K562 (cell line): ENCODE measurements at regions not wholly inside any gene's neighbourhood (a gene's known extent, or its start where the extent isn't known, plus 50 kb on each side); places are given as distances from the start of the nearest gene placed in this dataset.

Experiments used
- ATAC-seq: fragments of 200-7000 bp; cut with Tn5 transposase; 3 replicates; pipeline ENCODE4 v1.9.1; 2020; ENCODE audit warnings: moderate library complexity
- BruUV-seq: library from RNA; stranded (reverse); fragments of 400-500 nt; replicated peaks from 2 replicates; lab custom pipeline; 2021; lab: Mats Ljungman, UMichigan
- CTCF ChIA-PET: fragments of 300-600 bp; formaldehyde crosslinking; extraction: SDS; loops from one replicate; lab custom pipeline; 2021; ENCODE audit warnings: low intra/inter-chr PET ratio; lab: Yijun Ruan, JAX
- POLR2A ChIA-PET: fragments of 300-600, 350-650 bp; sonication (Branson Sonifier 250); formaldehyde crosslinking; extraction: SDS; loops from one replicate; lab custom pipeline; 2021; ENCODE audit warnings: antibody characterized with exemption, inconsistent platforms; lab: Yijun Ruan, JAX
- DNase-seq, 4 experiments: peaks; one replicate each; pipeline versions ENCODE4 v3.0.0 to v3.0.0-alpha.2; 2011 to 2018; ENCODE audit warnings: low spot score in 3 of 4, mixed read lengths in 3 of 4; ENCODE audit errors: extremely low read depth in 1 of 4
- FAIRE-seq: peaks from 2 replicates; lab custom pipeline; 2011; peaks lifted over from hg19 to GRCh38; lab: Jason Lieb, UNC
- H2AFZ ChIP-seq: 2 replicates; pipeline ENCODE4 v1.6.0; 2011; ENCODE audit warnings: low read depth, low read length, control low read depth, inconsistent platforms
- H3K27ac ChIP-seq: fragments of 200-600 bp; 3 replicates; pipeline ENCODE4 v1.8.0; 2011; ENCODE audit warnings: low read depth, mild to moderate bottlenecking, control low read depth, inconsistent platforms, low read length, moderate library complexity, mixed read lengths; ENCODE audit errors: extremely low read depth
- H3K27me3 ChIP-seq, 2 experiments: fragments of 300-600 bp in 1 of 2; 2 replicates in 1 of 2; 3 replicates in 1 of 2; pipeline versions ENCODE4 v1.6.0 to v1.8.0; 2011; ENCODE audit warnings: inconsistent platforms in 2 of 2, low read length in 2 of 2, mild to moderate bottlenecking in 1 of 2, mixed read lengths in 1 of 2, moderate library complexity in 1 of 2; ENCODE audit not compliant: control insufficient read depth in 2 of 2, insufficient read depth in 2 of 2
- H3K36me3 ChIP-seq: fragments of 300-600 bp; 3 replicates; pipeline ENCODE4 v1.8.0; 2011; ENCODE audit warnings: mild to moderate bottlenecking, low read length, inconsistent platforms; ENCODE audit not compliant: control insufficient read depth, insufficient read depth
- H3K4me1 ChIP-seq, 2 experiments: fragments of 200-600 bp in 1 of 2; replicated peaks in 1 of 2; 2 replicates in 1 of 2; 3 replicates in 1 of 2; pipeline versions ENCODE4 v1.5.1 to v1.8.0; 2011; ENCODE audit warnings: inconsistent platforms in 2 of 2, low read length in 2 of 2, mild to moderate bottlenecking in 1 of 2, mixed read lengths in 1 of 2, moderate library complexity in 1 of 2; ENCODE audit not compliant: control insufficient read depth in 2 of 2, insufficient read depth in 2 of 2
- H3K4me2 ChIP-seq: 2 replicates; pipeline ENCODE4 v1.6.1; 2011; ENCODE audit warnings: low read length, control low read depth, inconsistent platforms, mixed read lengths; ENCODE audit not compliant: insufficient read depth
- H3K4me3 ChIP-seq: fragments of 200-600 bp; sonication (generic), shearing (Covaris generic); 2 replicates; pipeline ENCODE4 v1.5.1; 2016; ENCODE audit warnings: control low read depth, inconsistent platforms
- H3K79me2 ChIP-seq: fragments of 200-600 bp; 3 replicates; pipeline ENCODE4 v1.8.0; 2011; ENCODE audit warnings: low read length, inconsistent platforms; ENCODE audit not compliant: control insufficient read depth, insufficient read depth
- H3K9ac ChIP-seq, 2 experiments: 2 replicates each; pipeline versions ENCODE4 v1.6.0 to v1.6.1; 2011; ENCODE audit warnings: low read depth in 2 of 2, low read length in 2 of 2, control low read depth in 1 of 2, inconsistent platforms in 1 of 2, mild to moderate bottlenecking in 1 of 2, mixed read lengths in 1 of 2; ENCODE audit not compliant: insufficient read depth in 1 of 2
- H3K9me1 ChIP-seq: one replicate; pipeline ENCODE4 v1.6.0; 2011; ENCODE audit warnings: inconsistent platforms, mild to moderate bottlenecking, low read length, moderate library complexity; ENCODE audit not compliant: control insufficient read depth, insufficient read depth
- H3K9me3 ChIP-seq: replicated peaks from 2 replicates; pipeline ENCODE4 v1.5.1; 2011; ENCODE audit warnings: low read depth, low read length, inconsistent platforms; ENCODE audit not compliant: control insufficient read depth, insufficient read depth
- H4K20me1 ChIP-seq: replicated peaks from 2 replicates; pipeline ENCODE4 v1.6.1; 2011; ENCODE audit warnings: low read length, inconsistent platforms, mixed read lengths; ENCODE audit not compliant: control insufficient read depth, insufficient read depth
- FIP1L1 ChIP-seq: fragments of 200-400 bp; formaldehyde crosslinking; IDR thresholded peaks from 2 replicates; pipeline ENCODE4 v1.6.1; 2018; ENCODE audit warnings: mild to moderate bottlenecking, low read depth, low read length; ENCODE audit not compliant: poor library complexity, severe bottlenecking
- KDM4B ChIP-seq, 2 experiments: fragments of 450-650 bp in 1 of 2; sonication (generic) in 1 of 2; IDR thresholded peaks; 2 replicates each; pipeline ENCODE4 v1.6.1; 2016 to 2017; ENCODE audit warnings: borderline replicate concordance in 2 of 2, antibody characterized with exemption in 1 of 2, low read depth in 1 of 2, mild to moderate bottlenecking in 1 of 2
- NONO ChIP-seq, 2 experiments: fragments of 200-400 bp in 1 of 2; fragments of 450-650 bp in 1 of 2; formaldehyde crosslinking in 1 of 2; IDR thresholded peaks; 2 replicates each; pipeline ENCODE4 v1.6.1; 2017; ENCODE audit warnings: low read depth in 2 of 2, mild to moderate bottlenecking in 2 of 2, moderate library complexity in 2 of 2, low read length in 1 of 2
- PCBP1 ChIP-seq: fragments of 200-400 bp; formaldehyde crosslinking; IDR thresholded peaks from 2 replicates; pipeline ENCODE4 v1.6.1; 2018; ENCODE audit warnings: mild to moderate bottlenecking, low read depth, low read length; ENCODE audit not compliant: poor library complexity, severe bottlenecking
- POLR2H ChIP-seq: IDR thresholded peaks from 2 replicates; pipeline ENCODE4 v1.6.1; 2016; ENCODE audit warnings: missing genetic modification characterization, low read depth, mild to moderate bottlenecking, control low read depth, missing compliant biosample characterization, moderate library complexity
- RFX5 ChIP-seq: IDR thresholded peaks from 2 replicates; pipeline ENCODE4 v1.6.1; 2011; ENCODE audit warnings: low read depth, mild to moderate bottlenecking, improper control_type of control experiment, low read length
- TARDBP ChIP-seq: fragments of 450-650 bp; IDR thresholded peaks from 2 replicates; pipeline ENCODE4 v1.6.1; 2016
- ZFP36 ChIP-seq: fragments of 150-350 bp; IDR thresholded peaks from 2 replicates; pipeline ENCODE4 v1.6.1; 2018; ENCODE audit warnings: low read length, low read depth; ENCODE audit not compliant: partially characterized antibody
- ZNF57 ChIP-seq: fragments of 450-650 bp; formaldehyde crosslinking; IDR thresholded peaks from 2 replicates; pipeline ENCODE4 v1.4.0; 2020; ENCODE audit warnings: mild to moderate bottlenecking, moderate library complexity
- ZNF695 ChIP-seq: fragments of 450-650 bp; formaldehyde crosslinking; IDR thresholded peaks from 2 replicates; pipeline ENCODE4 v1.4.0; 2020; ENCODE audit warnings: mild to moderate bottlenecking, moderate library complexity
- WGBS: fragments of 100-300 bp; shearing (Covaris generic); methylation state at CpG from one replicate; pipeline ENCODE4 v1.1.6; 2016; ENCODE audit warnings: low coverage, mixed read lengths; ENCODE audit not compliant: insufficient coverage; ENCODE audit errors: missing lambda C conversion rate; 5-methylcytosine and 5-hydroxymethylcytosine counted together
- in situ Hi-C: fragments of 300-500 bp; cut with MboI; formaldehyde crosslinking; loops from 4 replicates; pipeline ENCODE4 v1.15.0; 2018; ENCODE audit warnings: inconsistent platforms, mixed read lengths
- intact Hi-C: fragments of 100-400 bp; cut with micrococcal nuclease; formaldehyde crosslinking; loops from 2 replicates; pipeline ENCODE4 v1.14.2; 2022
- TF ChIP-seq, protein P1 (sequence below): sonication (generic); formaldehyde crosslinking; IDR thresholded peaks from 2 replicates; pipeline ENCODE4 v1.8.0; 2023; ENCODE audit warnings: mild to moderate bottlenecking, missing genetic modification reagents
- TF ChIP-seq, protein P2 (sequence below): fragments of 250-450 bp; sonication (Bioruptor Pico); IDR thresholded peaks from 2 replicates; pipeline ENCODE4 v1.4.0; 2020

DNA sequence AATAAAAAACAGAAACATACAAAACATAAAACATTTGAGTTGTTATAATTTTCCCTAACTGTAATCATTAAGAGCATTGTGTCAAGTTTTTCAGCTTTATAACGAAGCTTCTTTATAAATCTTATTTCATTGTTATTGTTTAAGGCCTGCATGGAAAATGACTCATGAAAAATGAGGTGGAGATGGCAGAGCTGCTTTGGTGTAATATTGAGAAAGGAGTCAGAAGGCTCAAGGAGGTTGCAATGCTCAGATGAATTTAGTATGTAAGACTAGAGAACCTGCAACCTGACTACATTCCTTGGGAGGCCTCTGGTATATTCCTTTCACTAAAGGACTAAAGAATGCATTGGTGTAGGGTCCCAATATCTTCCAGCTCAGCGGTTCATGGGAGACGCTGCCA, 61.5 kb downstream of the TMEM30B start:
- no peaks in the 10 kb centered on the region for H3K4me1 ChIP-seq
- WGBS, result 0% methylated on average over 3 of the region's 3 CpGs
- POLR2A ChIA-PET, result no interaction called here
- no peak overlapping the region for H3K9ac ChIP-seq
- FAIRE-seq (no peak), ATAC-seq (no peak), DNase-seq (no peak)
- H3K9me1 ChIP-seq, result no peaks in the 10 kb centered on the region
- no peaks in the 10 kb centered on the region for H3K9me3 ChIP-seq
- no peak overlapping the region for H2AFZ ChIP-seq
- H3K36me3 ChIP-seq, result no peaks in the 10 kb centered on the region
- H4K20me1 ChIP-seq, result no peaks in the 10 kb centered on the region
- H3K27ac ChIP-seq, result no peak overlapping the region
- BruUV-seq, result no TSS peak
- CTCF ChIA-PET, result no interaction called here
- no peak overlapping the region for H3K4me2 ChIP-seq
- H3K27me3 ChIP-seq, result peaks cover 5 to 8% of the 10 kb centered on the region in 2 experiments; a peak in 3 of 5 replicates
- intact Hi-C loops (no loop called here), in situ Hi-C loops (no loop called here)
- H3K4me3 ChIP-seq, result no peak overlapping the region
- no peaks in the 10 kb centered on the region for H3K79me2 ChIP-seq
- TF ChIP-seq FIP1L1 (no peak), PCBP1 (no peak), TARDBP (no peak), ZFP36 (no peak), NONO (IDR thresholded peaks at IDR 0.05; ENCODE audit: low read depth in 2 of 2, low read length in 1 of 2) (no peak), RFX5 (no peak), KDM4B (IDR thresholded peaks at IDR 0.05; ENCODE audit: borderline replicate concordance in 2 of 2, low read depth in 1 of 2) (no peak), ZNF695 (CRISPR knock-in tag) (no peak), POLR2H (tag) (no peak), ZNF57 (CRISPR knock-in tag) (no peak)
- TF ChIP-seq, protein P1, sequence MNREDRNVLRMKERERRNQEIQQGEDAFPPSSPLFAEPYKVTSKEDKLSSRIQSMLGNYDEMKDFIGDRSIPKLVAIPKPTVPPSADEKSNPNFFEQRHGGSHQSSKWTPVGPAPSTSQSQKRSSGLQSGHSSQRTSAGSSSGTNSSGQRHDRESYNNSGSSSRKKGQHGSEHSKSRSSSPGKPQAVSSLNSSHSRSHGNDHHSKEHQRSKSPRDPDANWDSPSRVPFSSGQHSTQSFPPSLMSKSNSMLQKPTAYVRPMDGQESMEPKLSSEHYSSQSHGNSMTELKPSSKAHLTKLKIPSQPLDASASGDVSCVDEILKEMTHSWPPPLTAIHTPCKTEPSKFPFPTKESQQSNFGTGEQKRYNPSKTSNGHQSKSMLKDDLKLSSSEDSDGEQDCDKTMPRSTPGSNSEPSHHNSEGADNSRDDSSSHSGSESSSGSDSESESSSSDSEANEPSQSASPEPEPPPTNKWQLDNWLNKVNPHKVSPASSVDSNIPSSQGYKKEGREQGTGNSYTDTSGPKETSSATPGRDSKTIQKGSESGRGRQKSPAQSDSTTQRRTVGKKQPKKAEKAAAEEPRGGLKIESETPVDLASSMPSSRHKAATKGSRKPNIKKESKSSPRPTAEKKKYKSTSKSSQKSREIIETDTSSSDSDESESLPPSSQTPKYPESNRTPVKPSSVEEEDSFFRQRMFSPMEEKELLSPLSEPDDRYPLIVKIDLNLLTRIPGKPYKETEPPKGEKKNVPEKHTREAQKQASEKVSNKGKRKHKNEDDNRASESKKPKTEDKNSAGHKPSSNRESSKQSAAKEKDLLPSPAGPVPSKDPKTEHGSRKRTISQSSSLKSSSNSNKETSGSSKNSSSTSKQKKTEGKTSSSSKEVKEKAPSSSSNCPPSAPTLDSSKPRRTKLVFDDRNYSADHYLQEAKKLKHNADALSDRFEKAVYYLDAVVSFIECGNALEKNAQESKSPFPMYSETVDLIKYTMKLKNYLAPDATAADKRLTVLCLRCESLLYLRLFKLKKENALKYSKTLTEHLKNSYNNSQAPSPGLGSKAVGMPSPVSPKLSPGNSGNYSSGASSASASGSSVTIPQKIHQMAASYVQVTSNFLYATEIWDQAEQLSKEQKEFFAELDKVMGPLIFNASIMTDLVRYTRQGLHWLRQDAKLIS, result no peak
- TF ChIP-seq, protein P2, sequence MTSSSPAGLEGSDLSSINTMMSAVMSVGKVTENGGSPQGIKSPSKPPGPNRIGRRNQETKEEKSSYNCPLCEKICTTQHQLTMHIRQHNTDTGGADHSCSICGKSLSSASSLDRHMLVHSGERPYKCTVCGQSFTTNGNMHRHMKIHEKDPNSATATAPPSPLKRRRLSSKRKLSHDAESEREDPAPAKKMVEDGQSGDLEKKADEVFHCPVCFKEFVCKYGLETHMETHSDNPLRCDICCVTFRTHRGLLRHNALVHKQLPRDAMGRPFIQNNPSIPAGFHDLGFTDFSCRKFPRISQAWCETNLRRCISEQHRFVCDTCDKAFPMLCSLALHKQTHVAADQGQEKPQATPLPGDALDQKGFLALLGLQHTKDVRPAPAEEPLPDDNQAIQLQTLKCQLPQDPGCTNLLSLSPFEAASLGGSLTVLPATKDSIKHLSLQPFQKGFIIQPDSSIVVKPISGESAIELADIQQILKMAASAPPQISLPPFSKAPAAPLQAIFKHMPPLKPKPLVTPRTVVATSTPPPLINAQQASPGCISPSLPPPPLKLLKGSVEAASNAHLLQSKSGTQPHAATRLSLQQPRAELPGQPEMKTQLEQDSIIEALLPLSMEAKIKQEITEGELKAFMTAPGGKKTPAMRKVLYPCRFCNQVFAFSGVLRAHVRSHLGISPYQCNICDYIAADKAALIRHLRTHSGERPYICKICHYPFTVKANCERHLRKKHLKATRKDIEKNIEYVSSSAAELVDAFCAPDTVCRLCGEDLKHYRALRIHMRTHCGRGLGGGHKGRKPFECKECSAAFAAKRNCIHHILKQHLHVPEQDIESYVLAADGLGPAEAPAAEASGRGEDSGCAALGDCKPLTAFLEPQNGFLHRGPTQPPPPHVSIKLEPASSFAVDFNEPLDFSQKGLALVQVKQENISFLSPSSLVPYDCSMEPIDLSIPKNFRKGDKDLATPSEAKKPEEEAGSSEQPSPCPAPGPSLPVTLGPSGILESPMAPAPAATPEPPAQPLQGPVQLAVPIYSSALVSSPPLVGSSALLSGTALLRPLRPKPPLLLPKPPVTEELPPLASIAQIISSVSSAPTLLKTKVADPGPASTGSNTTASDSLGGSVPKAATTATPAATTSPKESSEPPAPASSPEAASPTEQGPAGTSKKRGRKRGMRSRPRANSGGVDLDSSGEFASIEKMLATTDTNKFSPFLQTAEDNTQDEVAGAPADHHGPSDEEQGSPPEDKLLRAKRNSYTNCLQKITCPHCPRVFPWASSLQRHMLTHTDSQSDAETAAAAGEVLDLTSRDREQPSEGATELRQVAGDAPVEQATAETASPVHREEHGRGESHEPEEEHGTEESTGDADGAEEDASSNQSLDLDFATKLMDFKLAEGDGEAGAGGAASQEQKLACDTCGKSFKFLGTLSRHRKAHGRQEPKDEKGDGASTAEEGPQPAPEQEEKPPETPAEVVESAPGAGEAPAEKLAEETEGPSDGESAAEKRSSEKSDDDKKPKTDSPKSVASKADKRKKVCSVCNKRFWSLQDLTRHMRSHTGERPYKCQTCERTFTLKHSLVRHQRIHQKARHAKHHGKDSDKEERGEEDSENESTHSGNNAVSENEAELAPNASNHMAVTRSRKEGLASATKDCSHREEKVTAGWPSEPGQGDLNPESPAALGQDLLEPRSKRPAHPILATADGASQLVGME (CRISPR knock-in tag), result no peak
